ENCODE measurements at regions not wholly inside any gene's neighbourhood (a gene's known extent, or its start where the extent isn't known, plus 50 kb on each side); places are given as distances from the start of the nearest gene placed in this dataset.
"Not testable (repeated sequence)": the region's sequence is repeated elsewhere in the genome, so short reads cannot be mapped to it uniquely, and the experiment has no call there.

GRCh38 chr3:39725321-39725720 lies 84.1 kb upstream of the MYRIP start:
- Histone ChIP-seq H3K27me3 (ENCODE audit: control insufficient read depth, insufficient read depth, low read length) (no peaks in the 10 kb centered on the region), H3K4me1 (ENCODE audit: control insufficient read depth, insufficient read depth, low read length) (no peaks in the 10 kb centered on the region), H3K27ac (ENCODE audit: low read length) (no peak overlapping the region), H3K4me3 (ENCODE audit: low read length) (no peak overlapping the region), H3K36me3 (ENCODE audit: control insufficient read depth, insufficient read depth, low read length) (no peaks in the 10 kb centered on the region), H3K9me3 (ENCODE audit: control insufficient read depth, insufficient read depth, low read length) (no peaks in the 10 kb centered on the region)
- DNase-seq (no peak), ATAC-seq (no peak)
- intact Hi-C loops (cut with micrococcal nuclease), result no loop called here
- no peak for TF ChIP-seq CTCF (IDR thresholded peaks at IDR 0.05)
- Mint-ChIP-seq H3K36me3 (no peaks in the 10 kb centered on the region), H3K27me3 (ENCODE audit: low read depth in 2 of 2) (peaks cover 0 to 3% of the 10 kb centered on the region in 2 donors), H3K27ac (no peak overlapping the region), H3K4me3 (no peak overlapping the region), H3K4me1 (no peaks in the 10 kb centered on the region), H3K9me3 (no peaks in the 10 kb centered on the region)
- no CpG with 5 or more reads among the region's 1 CpG for whole genome bisulfite sequencing (ENCODE audit: insufficient coverage)

- Mint-ChIP-seq H3K4me1 (no peaks in the 10 kb centered on the region), H3K27me3 (ENCODE audit: low read depth in 2 of 2) (peaks cover 0 to 4% of the 10 kb centered on the region in 2 donors), H3K27ac (no peak overlapping the region), H3K9me3 (peaks cover 0 to under 1% of the 10 kb centered on the region in 2 donors), H3K36me3 (no peaks in the 10 kb centered on the region), H3K4me3 (no peak overlapping the region)
- Histone ChIP-seq H3K36me3 (ENCODE audit: control insufficient read depth, insufficient read depth, low read length) (no peaks in the 10 kb centered on the region), H3K27me3 (ENCODE audit: control insufficient read depth, insufficient read depth, low read length) (no peaks in the 10 kb centered on the region), H3K4me1 (ENCODE audit: control insufficient read depth, insufficient read depth, low read length) (no peaks in the 10 kb centered on the region), H3K9me3 (ENCODE audit: control insufficient read depth, insufficient read depth, low read length) (no peaks in the 10 kb centered on the region), H3K27ac (ENCODE audit: low read length) (no peak overlapping the region), H3K4me3 (ENCODE audit: low read length) (no peak overlapping the region)
- no peak for TF ChIP-seq CTCF (IDR thresholded peaks at IDR 0.05)
- no peak for DNase-seq
- no peak for ATAC-seq
- intact Hi-C loops (cut with micrococcal nuclease), result no loop called here
- WGBS (ENCODE audit: insufficient coverage), result 83% methylated on average over 3 of the region's 3 CpGs
Measured at GRCh38 chr3:39727415-39727814, 82.0 kb upstream of the MYRIP start.

- H3K27ac ChIP-seq (ENCODE audit: low read length), result no peak overlapping the region
- H3K4me3 Mint-ChIP-seq, result no peak overlapping the region
- no peaks in the 10 kb centered on the region for H3K4me1 Mint-ChIP-seq
- H3K36me3 ChIP-seq (ENCODE audit: control insufficient read depth, insufficient read depth, low read length), result no peaks in the 10 kb centered on the region
- no peaks in the 10 kb centered on the region for H3K4me1 ChIP-seq (ENCODE audit: control insufficient read depth, insufficient read depth, low read length)
- TF ChIP-seq CTCF (IDR thresholded peaks at IDR 0.05), result no peak
- H3K27me3 Mint-ChIP-seq (ENCODE audit: low read depth in 2 of 2), result peaks cover 0 to 4% of the 10 kb centered on the region in 2 donors
- H3K36me3 Mint-ChIP-seq, result no peaks in the 10 kb centered on the region
- H3K27me3 ChIP-seq (ENCODE audit: control insufficient read depth, insufficient read depth, low read length), result no peaks in the 10 kb centered on the region
- intact Hi-C loops (cut with micrococcal nuclease), result no loop called here
- no peak for DNase-seq
- peaks cover 2 to 3% of the 10 kb centered on the region in 2 donors for H3K9me3 Mint-ChIP-seq
- ATAC-seq, result no peak
- H3K27ac Mint-ChIP-seq, result no peak overlapping the region
- 93% methylated on average over 3 of the region's 3 CpGs for WGBS (ENCODE audit: insufficient coverage)
- no peak overlapping the region for H3K4me3 ChIP-seq (ENCODE audit: low read length)
- no peaks in the 10 kb centered on the region for H3K9me3 ChIP-seq (ENCODE audit: control insufficient read depth, insufficient read depth, low read length)
Measured at GRCh38 chr3:39733804-39734203, 75.6 kb upstream of the MYRIP start.

- H3K27ac Mint-ChIP-seq, H3K4me1 Mint-ChIP-seq, DNase-seq: not testable (repeated sequence)
Measured at GRCh38 chr3:39739658-39740057, 69.8 kb upstream of the MYRIP start.

More at GRCh38 chr3:39739658-39740057, 69.8 kb upstream of the MYRIP start:
- H3K27me3 Mint-ChIP-seq (ENCODE audit: low read depth in 2 of 2); H3K4me3 Mint-ChIP-seq; H3K9me3 ChIP-seq (ENCODE audit: control insufficient read depth, insufficient read depth, low read length); H3K4me1 ChIP-seq (ENCODE audit: control insufficient read depth, insufficient read depth, low read length); intact Hi-C loops (cut with micrococcal nuclease); H3K4me3 ChIP-seq (ENCODE audit: low read length); ATAC-seq; H3K36me3 Mint-ChIP-seq; H3K27ac ChIP-seq (ENCODE audit: low read length); H3K36me3 ChIP-seq (ENCODE audit: control insufficient read depth, insufficient read depth, low read length); H3K27me3 ChIP-seq (ENCODE audit: control insufficient read depth, insufficient read depth, low read length): not testable (repeated sequence)
- WGBS (ENCODE audit: insufficient coverage), result 33% methylated on average over 1 of the region's 1 CpG
- H3K9me3 Mint-ChIP-seq, result peaks cover 3 to 10% of the 10 kb centered on the region in 2 donors

Data from natural killer cell (primary cell).